Glomerular endothelial cell (primary cell): ENCODE measurements at regions not wholly inside any gene's neighbourhood (a gene's known extent, or its start where the extent isn't known, plus 50 kb on each side); places are given as distances from the start of the nearest gene placed in this dataset.

Experiments
- DNase-seq: peaks from one replicate; pipeline ENCODE4 v3.0.0-alpha.2; 2011; ENCODE audit warnings: low read depth, low spot score; ENCODE audit errors: extremely low read depth

GRCh38 chr2:176466918-176467452, 197.7 kb downstream of the MTX2 start:
- no peak for DNase-seq

- DNase-seq: no peak
These were observed 198.4 kb downstream of the MTX2 start for GRCh38 chr2:176467595-176467994.

- DNase-seq: no peak
These were observed 199.3 kb downstream of the MTX2 start for GRCh38 chr2:176468457-176469113.

DNA sequence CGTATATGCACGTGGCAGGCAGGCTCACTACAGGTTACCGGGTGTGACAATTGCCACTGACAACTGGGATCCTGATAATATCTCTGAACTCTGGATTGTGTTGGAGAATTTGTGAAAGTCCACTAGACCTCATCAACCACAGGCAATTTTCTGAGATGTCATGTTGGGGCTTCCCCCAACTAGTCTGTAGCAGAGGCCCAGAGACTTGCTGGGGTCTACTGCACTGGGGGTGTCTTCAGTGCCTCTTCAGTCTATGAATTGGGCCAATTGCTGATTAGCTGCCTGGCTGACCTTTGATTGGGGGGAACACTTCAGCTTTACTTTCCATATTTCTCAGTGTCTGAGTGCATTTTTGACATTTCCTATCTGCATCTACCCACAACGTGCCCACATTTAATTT, 201.5 kb downstream of the MTX2 start:
- DNase-seq: no peak

- DNase-seq: no peak
These were observed 202.7 kb downstream of the MTX2 start for GRCh38 chr2:176471949-176472348.

- no peak for DNase-seq
These were observed 203.9 kb downstream of the MTX2 start for GRCh38 chr2:176473177-176473576.

GRCh38 chr2:176473851-176474250, 204.6 kb downstream of the MTX2 start:
- DNase-seq: no peak

DNA sequence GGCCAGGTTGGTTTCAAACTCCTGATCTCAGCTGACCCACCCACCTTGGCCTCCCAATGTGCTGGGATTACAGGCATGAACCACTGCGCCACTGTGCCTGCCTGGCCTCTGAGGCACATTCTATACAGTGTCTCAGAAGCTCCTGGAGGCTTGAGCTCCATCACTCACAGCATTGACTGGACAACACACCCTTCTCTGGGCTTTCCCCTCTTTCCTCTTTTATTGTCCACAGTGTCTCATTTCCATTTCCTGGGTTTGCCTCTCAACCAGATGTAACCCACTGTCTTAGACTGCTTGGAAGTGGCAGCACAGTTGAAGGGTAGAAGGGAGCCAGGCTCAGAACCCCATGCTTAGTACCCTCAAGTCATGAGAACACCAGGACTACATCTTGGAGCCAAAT, 208.1 kb downstream of the MTX2 start:
- no peak for DNase-seq

DNA sequence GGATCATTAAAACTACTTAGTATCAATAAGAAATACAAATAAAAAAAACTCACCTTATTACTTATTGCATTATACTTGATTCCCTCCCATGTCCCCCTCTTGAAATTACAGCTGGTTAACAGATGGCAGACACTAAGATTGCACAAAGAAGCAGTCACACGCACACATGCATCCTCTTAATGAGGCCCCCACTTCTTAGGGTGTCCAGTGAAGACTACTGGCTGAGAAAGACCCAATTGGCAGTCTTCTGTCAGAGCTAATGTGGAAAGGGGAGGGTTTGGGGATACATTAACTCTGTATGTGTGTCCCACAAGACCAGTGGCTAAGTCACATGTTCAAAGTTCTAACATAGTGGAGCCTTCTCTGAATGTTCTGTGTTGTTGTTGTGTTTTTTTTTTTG, 210.7 kb downstream of the MTX2 start:
- DNase-seq: no peak

GRCh38 chr2:176482107-176482506, 212.9 kb downstream of the MTX2 start:
- DNase-seq: no peak

DNA sequence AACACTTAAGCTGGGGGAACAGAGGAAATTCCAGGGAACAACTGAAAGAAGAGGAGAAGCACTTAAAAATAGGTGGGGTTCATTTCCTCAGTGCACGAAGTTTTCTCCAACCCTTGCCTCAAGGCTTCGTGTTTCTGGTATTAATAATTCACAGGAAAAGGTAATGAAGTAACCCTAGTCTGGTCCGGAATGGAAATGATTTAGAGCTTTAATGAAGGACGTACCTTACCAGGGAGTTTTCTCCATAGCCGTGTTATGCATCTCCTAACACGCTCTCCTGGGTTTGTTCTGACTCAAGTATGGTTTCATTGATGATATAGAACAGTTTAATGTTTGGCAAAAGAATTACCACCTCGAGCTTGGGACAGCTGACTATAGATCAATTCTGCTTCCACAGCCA, 214.2 kb downstream of the MTX2 start:
- DNase-seq: no peak

DNA sequence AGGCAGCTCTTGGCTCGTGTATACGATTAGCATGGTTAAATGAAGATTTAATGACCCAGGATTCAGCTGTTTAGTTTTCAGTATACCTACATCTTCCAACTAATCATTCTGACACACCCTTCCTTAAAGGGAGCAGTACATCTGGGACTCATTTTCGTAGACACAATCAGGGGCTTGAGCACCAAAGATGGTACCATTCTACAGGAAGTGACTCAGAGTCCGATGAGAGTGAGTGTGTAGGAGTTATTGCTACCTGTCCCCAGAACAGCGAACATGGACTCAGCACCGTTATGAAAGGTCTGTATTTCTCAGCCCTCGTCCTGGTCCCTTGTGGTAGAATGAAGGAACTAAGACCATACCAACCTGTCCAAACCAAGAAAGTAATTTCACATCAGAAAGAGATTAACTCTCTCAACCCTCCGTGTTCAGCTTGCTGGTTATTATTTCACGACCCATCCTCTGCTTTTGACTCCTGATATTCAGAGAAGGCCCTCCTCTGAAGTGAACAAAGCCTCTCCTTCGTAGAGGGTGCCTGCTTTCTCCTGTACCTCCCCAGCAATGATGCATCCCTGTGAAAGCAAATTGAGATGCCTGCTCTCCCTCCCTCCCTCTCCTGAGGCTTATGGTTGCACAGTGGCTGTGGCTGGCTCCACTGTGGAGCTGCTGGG, 214.8 kb downstream of the MTX2 start:
- DNase-seq: no peak

- no peak for DNase-seq
These were observed 215.6 kb downstream of the MTX2 start for GRCh38 chr2:176484838-176485237.

DNA sequence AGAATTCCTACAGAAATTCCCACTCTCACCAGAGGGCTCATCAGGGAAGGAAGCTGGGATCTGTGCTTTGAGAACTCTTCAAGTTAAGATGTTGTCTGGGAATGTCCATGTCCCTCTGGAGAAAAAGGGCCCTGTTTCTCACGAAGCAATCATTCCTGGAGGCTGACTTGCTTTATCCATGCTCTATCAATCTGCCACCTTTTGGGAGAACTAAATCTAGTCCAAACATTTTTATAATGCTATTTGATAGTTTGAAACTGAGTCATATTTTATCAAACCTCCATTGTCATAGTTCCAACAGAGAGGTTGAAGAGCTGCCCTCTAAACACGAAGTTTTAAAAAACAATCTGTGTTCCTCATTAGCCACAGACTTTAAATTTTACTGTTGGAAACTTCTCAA, 219.2 kb downstream of the MTX2 start:
- no peak for DNase-seq

GRCh38 chr2:176490061-176490861, 221.0 kb downstream of the MTX2 start:
- no peak for DNase-seq

GRCh38 chr2:176491172-176491904, 222.1 kb downstream of the MTX2 start:
- DNase-seq: no peak

- no peak for DNase-seq
These were observed 223.3 kb downstream of the MTX2 start for GRCh38 chr2:176492583-176492982.

GRCh38 chr2:176493226-176493825, 224.1 kb downstream of the MTX2 start:
- DNase-seq: no peak

DNA sequence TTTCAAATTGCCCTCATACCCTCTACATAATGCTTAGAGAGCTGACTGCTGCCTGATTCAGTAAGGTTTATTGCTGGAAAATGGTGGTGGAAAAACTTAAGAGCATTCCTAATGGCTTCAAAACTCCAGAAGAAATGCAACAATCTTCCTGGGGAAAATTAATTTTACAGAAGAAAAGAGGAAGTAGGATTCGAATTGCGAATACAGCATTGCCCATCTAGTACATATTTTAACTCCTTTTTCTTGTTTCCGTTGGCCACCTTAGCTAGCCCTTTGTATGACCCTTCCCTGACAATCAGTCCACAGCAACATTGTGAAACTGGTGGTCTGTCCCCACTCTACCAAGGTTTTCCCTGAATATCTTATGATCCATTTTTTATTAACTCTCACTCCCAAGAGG, 224.7 kb downstream of the MTX2 start:
- no peak for DNase-seq

- DNase-seq: no peak
These were observed 225.7 kb downstream of the MTX2 start for GRCh38 chr2:176494949-176495353.

- no peak for DNase-seq
These were observed 226.6 kb downstream of the MTX2 start for GRCh38 chr2:176495826-176496225.
